ENCODE measurements at regions not wholly inside any gene's neighbourhood (a gene's known extent, or its start where the extent isn't known, plus 50 kb on each side); places are given as distances from the start of the nearest gene placed in this dataset.

- TF ChIP-seq, protein P1, sequence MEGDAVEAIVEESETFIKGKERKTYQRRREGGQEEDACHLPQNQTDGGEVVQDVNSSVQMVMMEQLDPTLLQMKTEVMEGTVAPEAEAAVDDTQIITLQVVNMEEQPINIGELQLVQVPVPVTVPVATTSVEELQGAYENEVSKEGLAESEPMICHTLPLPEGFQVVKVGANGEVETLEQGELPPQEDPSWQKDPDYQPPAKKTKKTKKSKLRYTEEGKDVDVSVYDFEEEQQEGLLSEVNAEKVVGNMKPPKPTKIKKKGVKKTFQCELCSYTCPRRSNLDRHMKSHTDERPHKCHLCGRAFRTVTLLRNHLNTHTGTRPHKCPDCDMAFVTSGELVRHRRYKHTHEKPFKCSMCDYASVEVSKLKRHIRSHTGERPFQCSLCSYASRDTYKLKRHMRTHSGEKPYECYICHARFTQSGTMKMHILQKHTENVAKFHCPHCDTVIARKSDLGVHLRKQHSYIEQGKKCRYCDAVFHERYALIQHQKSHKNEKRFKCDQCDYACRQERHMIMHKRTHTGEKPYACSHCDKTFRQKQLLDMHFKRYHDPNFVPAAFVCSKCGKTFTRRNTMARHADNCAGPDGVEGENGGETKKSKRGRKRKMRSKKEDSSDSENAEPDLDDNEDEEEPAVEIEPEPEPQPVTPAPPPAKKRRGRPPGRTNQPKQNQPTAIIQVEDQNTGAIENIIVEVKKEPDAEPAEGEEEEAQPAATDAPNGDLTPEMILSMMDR (IDR thresholded peaks at IDR 0.05), result no peak
- no peak for TF ChIP-seq POLR2A (IDR thresholded peaks at IDR 0.05)
These were observed 69.5 kb upstream of the HDAC4 start for GRCh38 chr2:239470151-239470900.

Data from testis (tissue), 2 donors.